OCI-LY3 (cell line): ENCODE measurements at regions not wholly inside any gene's neighbourhood (a gene's known extent, or its start where the extent isn't known, plus 50 kb on each side); places are given as distances from the start of the nearest gene placed in this dataset.
A peak's percentile ranks its signal among the peaks of the same experiment; 100 is the strongest.

Experiments used
- H2AFZ ChIP-seq: fragments of 200-600, 300-600 bp; shearing (Covaris generic); 2 replicates; pipeline ENCODE4 v1.6.0; 2014; ENCODE audit warnings: antibody characterized with exemption, low read depth, low read length
- H3K27ac ChIP-seq: fragments of 200-600, 300-600 bp; sonication (generic); 2 replicates; pipeline ENCODE4 v1.5.1; 2014; ENCODE audit warnings: mild to moderate bottlenecking, low read length, moderate library complexity, mixed read lengths
- H3K27me3 ChIP-seq: fragments of 200-600, 300-600 bp; sonication (generic); 2 replicates; pipeline ENCODE4 v1.6.1; 2014; ENCODE audit warnings: low read depth, low read length, mixed read lengths
- H3K36me3 ChIP-seq: fragments of 200-600, 300-600 bp; sonication (generic); replicated peaks from 2 replicates; pipeline ENCODE3; 2014; ENCODE audit warnings: low read depth, low read length, mixed read lengths
- H3K4me1 ChIP-seq: fragments of 300-600, 200-600 bp; sonication (generic); 2 replicates; pipeline ENCODE4 v1.6.1; 2014; ENCODE audit warnings: low read length, mixed read lengths
- H3K4me2 ChIP-seq: fragments of 200-600, 300-600 bp; sonication (generic); 2 replicates; pipeline ENCODE4 v1.6.1; 2014; ENCODE audit warnings: low read length, mixed read lengths
- H3K4me3 ChIP-seq: fragments of 300-600, 200-600 bp; sonication (generic); 2 replicates; pipeline ENCODE4 v1.5.1; 2014; ENCODE audit warnings: antibody characterized with exemption, mild to moderate bottlenecking, low read length, moderate library complexity
- H3K79me2 ChIP-seq: fragments of 300-600, 200-600 bp; shearing (Covaris generic); 2 replicates; pipeline ENCODE4 v1.6.1; 2014; ENCODE audit warnings: mild to moderate bottlenecking, low read length, mixed read lengths
- H3K9ac ChIP-seq: fragments of 300-600, 200-600 bp; shearing (Covaris generic); 2 replicates; pipeline ENCODE4 v1.6.0; 2014; ENCODE audit warnings: mild to moderate bottlenecking, low read length, moderate library complexity
- H3K9me3 ChIP-seq: fragments of 200-600, 300-600 bp; shearing (Covaris generic); 2 replicates; pipeline ENCODE4 v1.6.1; 2014; ENCODE audit warnings: low read length, mixed read lengths; ENCODE audit not compliant: insufficient read depth
- H4K20me1 ChIP-seq: fragments of 200-600, 300-600 bp; sonication (generic); 2 replicates; pipeline ENCODE4 v1.6.1; 2016; ENCODE audit warnings: low read length, mixed read lengths; ENCODE audit not compliant: insufficient read depth
- CTCF ChIP-seq: fragments of 200-600, 300-600 bp; sonication (generic); IDR thresholded peaks from 2 replicates; pipeline ENCODE4 v1.5.1; 2014; ENCODE audit warnings: antibody characterized with exemption, low read length, low read depth
- EZH2phosphoT487 ChIP-seq: fragments of 200-600 bp; shearing (Covaris generic); IDR thresholded peaks from 2 replicates; pipeline ENCODE4 v1.6.1; 2018; ENCODE audit warnings: antibody characterized with exemption, mixed run types, low read depth

- H3K9me3 ChIP-seq, result no peaks in the 10 kb centered on the region
- H4K20me1 ChIP-seq, result no peaks in the 10 kb centered on the region
- H3K4me1 ChIP-seq, result no peaks in the 10 kb centered on the region
- no peak overlapping the region for H3K9ac ChIP-seq
- no peak overlapping the region for H3K4me2 ChIP-seq
- no peak overlapping the region for H2AFZ ChIP-seq
- TF ChIP-seq CTCF (no peak), EZH2phosphoT487 (no peak)
- H3K27ac ChIP-seq, result no peak overlapping the region
- no peaks in the 10 kb centered on the region for H3K36me3 ChIP-seq
- no peaks in the 10 kb centered on the region for H3K79me2 ChIP-seq
- no peaks in the 10 kb centered on the region for H3K27me3 ChIP-seq
- H3K4me3 ChIP-seq, result no peak overlapping the region
These were observed 303.4 kb downstream of the CENPW start for GRCh38 chr6:126643352-126643751.

- no peaks in the 10 kb centered on the region for H3K79me2 ChIP-seq
- H3K4me1 ChIP-seq, result no peaks in the 10 kb centered on the region
- H3K9ac ChIP-seq, result no peak overlapping the region
- H2AFZ ChIP-seq, result no peak overlapping the region
- no peaks in the 10 kb centered on the region for H3K9me3 ChIP-seq
- H3K36me3 ChIP-seq, result no peaks in the 10 kb centered on the region
- no peaks in the 10 kb centered on the region for H3K27me3 ChIP-seq
- no peak overlapping the region for H3K4me2 ChIP-seq
- no peak overlapping the region for H3K27ac ChIP-seq
- no peaks in the 10 kb centered on the region for H4K20me1 ChIP-seq
- TF ChIP-seq CTCF (no peak), EZH2phosphoT487 (no peak)
- no peak overlapping the region for H3K4me3 ChIP-seq
These were observed 311.0 kb downstream of the CENPW start for GRCh38 chr6:126650931-126651330.

- Histone ChIP-seq H4K20me1 (no peaks in the 10 kb centered on the region), H3K4me1 (no peaks in the 10 kb centered on the region), H3K4me3 (no peak overlapping the region), H3K36me3 (no peaks in the 10 kb centered on the region), H3K27ac (no peak overlapping the region), H3K9ac (no peak overlapping the region), H3K79me2 (no peaks in the 10 kb centered on the region), H3K27me3 (no peaks in the 10 kb centered on the region), H3K9me3 (no peaks in the 10 kb centered on the region), H2AFZ (no peak overlapping the region), H3K4me2 (no peak overlapping the region)
- no peak for TF ChIP-seq EZH2phosphoT487
- TF ChIP-seq CTCF, result peak; percentile 43
These were observed 317.8 kb downstream of the CENPW start for GRCh38 chr6:126657561-126658175.

GRCh38 chr6:126660376-126660775, 320.5 kb downstream of the CENPW start:
- TF ChIP-seq CTCF (no peak), EZH2phosphoT487 (no peak)
- Histone ChIP-seq H3K4me2 (no peak overlapping the region), H3K27ac (no peak overlapping the region)

More at GRCh38 chr6:126660376-126660775, 320.5 kb downstream of the CENPW start:
- H3K9ac ChIP-seq, result no peak overlapping the region
- no peaks in the 10 kb centered on the region for H3K4me1 ChIP-seq
- no peaks in the 10 kb centered on the region for H3K27me3 ChIP-seq
- H3K79me2 ChIP-seq, result no peaks in the 10 kb centered on the region
- H2AFZ ChIP-seq, result no peak overlapping the region
- H3K4me3 ChIP-seq, result no peak overlapping the region
- no peaks in the 10 kb centered on the region for H3K9me3 ChIP-seq
- no peaks in the 10 kb centered on the region for H4K20me1 ChIP-seq
- H3K36me3 ChIP-seq, result no peaks in the 10 kb centered on the region
